ENCODE measurements at regions not wholly inside any gene's neighbourhood (a gene's known extent, or its start where the extent isn't known, plus 50 kb on each side); places are given as distances from the start of the nearest gene placed in this dataset.

DNA sequence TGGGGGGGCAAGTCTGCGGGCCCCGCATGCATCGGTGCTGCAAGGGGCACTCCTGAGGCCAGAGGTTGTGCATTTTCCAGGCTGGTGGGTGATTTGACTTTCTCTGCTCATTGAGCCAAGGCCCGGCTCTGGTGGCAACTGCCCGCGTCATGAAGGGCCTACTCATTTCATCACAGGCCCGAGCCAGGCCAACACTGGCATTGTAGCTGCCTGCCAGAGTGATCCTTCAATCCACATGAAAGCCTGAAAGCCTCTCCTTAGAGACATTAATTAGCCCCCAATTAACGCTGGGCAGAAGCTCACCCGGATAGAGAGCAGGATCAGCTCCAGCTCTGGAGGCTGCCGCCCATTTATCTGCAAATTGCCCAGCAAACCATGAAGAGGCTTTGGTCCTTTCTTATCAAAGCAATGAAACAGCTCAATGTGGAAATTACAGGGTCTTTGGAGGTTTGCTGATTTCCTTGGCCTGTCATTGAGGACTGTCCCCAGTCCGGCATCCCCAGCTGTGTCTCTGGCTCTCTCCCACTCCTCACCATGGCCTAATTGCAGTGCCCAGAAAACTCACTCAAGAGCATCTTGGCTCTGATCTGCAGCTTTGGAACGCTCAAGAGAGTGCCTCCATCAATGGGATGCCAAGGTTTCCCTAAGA lies 50.4 kb upstream of the STUM start:
- TF ChIP-seq, protein P1, sequence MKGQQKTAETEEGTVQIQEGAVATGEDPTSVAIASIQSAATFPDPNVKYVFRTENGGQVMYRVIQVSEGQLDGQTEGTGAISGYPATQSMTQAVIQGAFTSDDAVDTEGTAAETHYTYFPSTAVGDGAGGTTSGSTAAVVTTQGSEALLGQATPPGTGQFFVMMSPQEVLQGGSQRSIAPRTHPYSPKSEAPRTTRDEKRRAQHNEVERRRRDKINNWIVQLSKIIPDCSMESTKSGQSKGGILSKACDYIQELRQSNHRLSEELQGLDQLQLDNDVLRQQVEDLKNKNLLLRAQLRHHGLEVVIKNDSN (IDR thresholded peaks at IDR 0.05): no peak
- TF ChIP-seq NFIC (IDR thresholded peaks at IDR 0.05) (no peak), CEBPB (IDR thresholded peaks at IDR 0.05) (no peak), FOXM1 (IDR thresholded peaks at IDR 0.05; ENCODE audit: borderline replicate concordance, low read depth) (no peak), CREB1 (IDR thresholded peaks at IDR 0.05; ENCODE audit: low read depth) (no peak), TEAD4 (IDR thresholded peaks at IDR 0.05) (no peak), ZBTB7A (IDR thresholded peaks at IDR 0.05; ENCODE audit: low read depth) (no peak), TAF1 (IDR thresholded peaks at IDR 0.05; ENCODE audit: low read depth) (no peak), EP300 (IDR thresholded peaks at IDR 0.05; ENCODE audit: borderline replicate concordance) (no peak), EGR1 (IDR thresholded peaks at IDR 0.05) (no peak), RAD21 (IDR thresholded peaks at IDR 0.05; ENCODE audit: low read depth) (no peak)
- TF ChIP-seq, protein P2, sequence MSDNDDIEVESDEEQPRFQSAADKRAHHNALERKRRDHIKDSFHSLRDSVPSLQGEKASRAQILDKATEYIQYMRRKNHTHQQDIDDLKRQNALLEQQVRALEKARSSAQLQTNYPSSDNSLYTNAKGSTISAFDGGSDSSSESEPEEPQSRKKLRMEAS (IDR thresholded peaks at IDR 0.05): no peak
- TF ChIP-seq, protein P3, sequence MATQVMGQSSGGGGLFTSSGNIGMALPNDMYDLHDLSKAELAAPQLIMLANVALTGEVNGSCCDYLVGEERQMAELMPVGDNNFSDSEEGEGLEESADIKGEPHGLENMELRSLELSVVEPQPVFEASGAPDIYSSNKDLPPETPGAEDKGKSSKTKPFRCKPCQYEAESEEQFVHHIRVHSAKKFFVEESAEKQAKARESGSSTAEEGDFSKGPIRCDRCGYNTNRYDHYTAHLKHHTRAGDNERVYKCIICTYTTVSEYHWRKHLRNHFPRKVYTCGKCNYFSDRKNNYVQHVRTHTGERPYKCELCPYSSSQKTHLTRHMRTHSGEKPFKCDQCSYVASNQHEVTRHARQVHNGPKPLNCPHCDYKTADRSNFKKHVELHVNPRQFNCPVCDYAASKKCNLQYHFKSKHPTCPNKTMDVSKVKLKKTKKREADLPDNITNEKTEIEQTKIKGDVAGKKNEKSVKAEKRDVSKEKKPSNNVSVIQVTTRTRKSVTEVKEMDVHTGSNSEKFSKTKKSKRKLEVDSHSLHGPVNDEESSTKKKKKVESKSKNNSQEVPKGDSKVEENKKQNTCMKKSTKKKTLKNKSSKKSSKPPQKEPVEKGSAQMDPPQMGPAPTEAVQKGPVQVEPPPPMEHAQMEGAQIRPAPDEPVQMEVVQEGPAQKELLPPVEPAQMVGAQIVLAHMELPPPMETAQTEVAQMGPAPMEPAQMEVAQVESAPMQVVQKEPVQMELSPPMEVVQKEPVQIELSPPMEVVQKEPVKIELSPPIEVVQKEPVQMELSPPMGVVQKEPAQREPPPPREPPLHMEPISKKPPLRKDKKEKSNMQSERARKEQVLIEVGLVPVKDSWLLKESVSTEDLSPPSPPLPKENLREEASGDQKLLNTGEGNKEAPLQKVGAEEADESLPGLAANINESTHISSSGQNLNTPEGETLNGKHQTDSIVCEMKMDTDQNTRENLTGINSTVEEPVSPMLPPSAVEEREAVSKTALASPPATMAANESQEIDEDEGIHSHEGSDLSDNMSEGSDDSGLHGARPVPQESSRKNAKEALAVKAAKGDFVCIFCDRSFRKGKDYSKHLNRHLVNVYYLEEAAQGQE (IDR thresholded peaks at IDR 0.05; ENCODE audit: low read depth): no peak

DNA sequence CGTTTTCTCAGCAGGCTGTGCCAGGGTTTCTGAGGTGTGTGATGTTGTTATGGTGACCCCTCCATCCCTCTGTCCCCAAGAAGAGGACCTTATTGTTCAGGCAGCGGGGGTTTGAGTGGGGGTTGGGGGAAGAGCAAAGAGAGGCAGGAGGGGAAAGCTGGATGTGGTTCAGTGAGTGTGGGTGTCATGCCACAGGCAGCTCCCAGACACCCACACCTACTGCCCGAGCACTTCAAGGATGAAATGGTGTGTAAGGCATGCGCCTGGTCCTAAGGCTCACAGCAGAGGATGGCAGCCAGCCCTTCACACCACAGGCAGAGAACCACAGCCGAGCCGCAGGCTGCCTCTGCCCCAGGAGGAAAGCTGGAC lies 49.9 kb upstream of the STUM start:
- TF ChIP-seq CREB1 (IDR thresholded peaks at IDR 0.05; ENCODE audit: low read depth): no peak
- no peak for TF ChIP-seq ZBTB7A (IDR thresholded peaks at IDR 0.05; ENCODE audit: low read depth)
- TF ChIP-seq EP300 (IDR thresholded peaks at IDR 0.05; ENCODE audit: borderline replicate concordance): no peak
- TF ChIP-seq TAF1 (IDR thresholded peaks at IDR 0.05; ENCODE audit: low read depth): no peak
- TF ChIP-seq TEAD4 (IDR thresholded peaks at IDR 0.05): no peak
- TF ChIP-seq YY1 (IDR thresholded peaks at IDR 0.05; ENCODE audit: low read depth): no peak
- TF ChIP-seq EGR1 (IDR thresholded peaks at IDR 0.05): no peak
- TF ChIP-seq, protein P2 (IDR thresholded peaks at IDR 0.05): no peak
- no peak for TF ChIP-seq NFIC (IDR thresholded peaks at IDR 0.05)
- TF ChIP-seq TCF12 (IDR thresholded peaks at IDR 0.05; ENCODE audit: low read depth): no peak
- TF ChIP-seq, protein P3 (IDR thresholded peaks at IDR 0.05; ENCODE audit: low read depth): no peak

Measured in Ishikawa (cell line).